Liver (tissue), 8 donors: ENCODE measurements at regions not wholly inside any gene's neighbourhood (a gene's known extent, or its start where the extent isn't known, plus 50 kb on each side); places are given as distances from the start of the nearest gene placed in this dataset.
A peak's percentile ranks its signal among the peaks of the same experiment; 100 is the strongest.

Experiments
- DNase-seq: peaks from one replicate; pipeline ENCODE4 v3.0.0-alpha.2; 2017; ENCODE audit warnings: low spot score
- H3K27ac ChIP-seq, 2 donors: one replicate each; pipeline ENCODE4 v1.7.0; 2013; ENCODE audit warnings: inconsistent platforms in 2 of 2, low read length in 2 of 2, control low read depth in 1 of 2, low read depth in 1 of 2, mild to moderate bottlenecking in 1 of 2
- H3K27me3 ChIP-seq, 4 donors: one replicate each; pipeline versions ENCODE4 v1.6.1 to v1.7.0; 2013; ENCODE audit warnings: low read length in 3 of 4, inconsistent platforms in 1 of 4, mild to moderate bottlenecking in 1 of 4, moderate library complexity in 1 of 4; ENCODE audit not compliant: control insufficient read depth in 4 of 4, insufficient read depth in 4 of 4
- H3K36me3 ChIP-seq, 4 donors: one replicate each; pipeline versions ENCODE4 v1.6.1 to v1.7.0; 2013; ENCODE audit warnings: low read length in 3 of 4, mild to moderate bottlenecking in 3 of 4, low read depth in 1 of 4, moderate library complexity in 1 of 4; ENCODE audit not compliant: control insufficient read depth in 4 of 4, insufficient read depth in 3 of 4
- H3K4me1 ChIP-seq, 4 donors: one replicate each; pipeline versions ENCODE4 v1.6.1 to v1.7.0; 2013; ENCODE audit warnings: low read length in 3 of 4, mild to moderate bottlenecking in 3 of 4, moderate library complexity in 1 of 4; ENCODE audit not compliant: control insufficient read depth in 4 of 4, insufficient read depth in 4 of 4
- H3K4me3 ChIP-seq, 3 donors: one replicate each; pipeline versions ENCODE4 v1.6.1 to v1.7.0; 2013; ENCODE audit warnings: low read length in 3 of 3, control low read depth in 1 of 3, low read depth in 1 of 3, mild to moderate bottlenecking in 1 of 3
- H3K9ac ChIP-seq, 2 donors: one replicate each; pipeline ENCODE4 v1.7.0; 2013; ENCODE audit warnings: low read length in 2 of 2, mild to moderate bottlenecking in 2 of 2, moderate library complexity in 2 of 2, control low read depth in 1 of 2, low read depth in 1 of 2
- H3K9me3 ChIP-seq, 4 donors: one replicate each; pipeline versions ENCODE4 v1.6.1 to v1.7.0; 2013; ENCODE audit warnings: low read length in 3 of 4; ENCODE audit not compliant: control insufficient read depth in 4 of 4
- EGR1 ChIP-seq, 2 donors: IDR thresholded peaks; 2 replicates each; pipeline ENCODE4 v1.6.1; 2016 to 2018; ENCODE audit warnings: antibody characterized with exemption in 2 of 2, low read depth in 2 of 2
- FOXA1 ChIP-seq: IDR thresholded peaks from 2 replicates; pipeline ENCODE4 v1.6.1; 2016; ENCODE audit warnings: antibody characterized with exemption
- FOXA2 ChIP-seq: IDR thresholded peaks from 2 replicates; pipeline ENCODE4 v1.6.1; 2016; ENCODE audit warnings: antibody characterized with exemption
- GABPA ChIP-seq, 2 donors: IDR thresholded peaks in 1 of 2; conservative IDR thresholded peaks in 1 of 2; 2 replicates each; pipeline ENCODE4 v1.6.1; 2016; ENCODE audit warnings: antibody characterized with exemption in 2 of 2, mild to moderate bottlenecking in 1 of 2, moderate library complexity in 1 of 2
- HNF4A ChIP-seq, 2 donors: conservative IDR thresholded peaks; 2 replicates each; pipeline ENCODE4 v1.6.1; 2016; ENCODE audit warnings: antibody characterized with exemption in 2 of 2, mild to moderate bottlenecking in 2 of 2
- HNF4G ChIP-seq: IDR thresholded peaks from 2 replicates; pipeline ENCODE4 v1.6.1; 2016; ENCODE audit warnings: antibody characterized with exemption
- JUND ChIP-seq, 2 donors: IDR thresholded peaks; 2 replicates each; pipeline ENCODE4 v1.6.1; 2016; ENCODE audit warnings: antibody characterized with exemption in 2 of 2
- NR2F2 ChIP-seq: IDR thresholded peaks from 2 replicates; pipeline ENCODE4 v1.6.1; 2016; ENCODE audit warnings: antibody characterized with exemption
- RAD21 ChIP-seq, 2 donors: IDR thresholded peaks; 2 replicates each; pipeline ENCODE4 v1.6.1; 2016; ENCODE audit warnings: antibody characterized with exemption in 2 of 2, mild to moderate bottlenecking in 2 of 2
- RXRA ChIP-seq, 2 donors: IDR thresholded peaks; 2 replicates each; pipeline ENCODE4 v1.6.1; 2017 to 2018; ENCODE audit warnings: antibody characterized with exemption in 2 of 2, mild to moderate bottlenecking in 1 of 2
- SP1 ChIP-seq: IDR thresholded peaks from 2 replicates; pipeline ENCODE4 v1.6.1; 2018; ENCODE audit warnings: antibody characterized with exemption, mild to moderate bottlenecking
- TAF1 ChIP-seq: conservative IDR thresholded peaks from 2 replicates; pipeline ENCODE4 v1.6.1; 2016; ENCODE audit warnings: antibody characterized with exemption, mild to moderate bottlenecking
- YY1 ChIP-seq: IDR thresholded peaks from 2 replicates; pipeline ENCODE4 v1.6.1; 2016; ENCODE audit warnings: antibody characterized with exemption, mild to moderate bottlenecking
- WGBS: extraction: QIAGEN DNeasy Blood & Tissue Kit; methylation state at CpG from one replicate; pipeline ENCODE4 v1.1.7; 2013; 5-methylcytosine and 5-hydroxymethylcytosine counted together
- TF ChIP-seq, protein P1 (sequence below): IDR thresholded peaks from 2 replicates; pipeline ENCODE4 v1.6.1; 2016; ENCODE audit warnings: antibody characterized with exemption, mild to moderate bottlenecking
- TF ChIP-seq, protein P2 (sequence below): fragments of 150-350 bp; IDR thresholded peaks from 2 replicates; pipeline ENCODE4 v1.5.1; 2017; ENCODE audit warnings: improper control_type of control experiment, low read depth, low read length; ENCODE audit not compliant: missing input control
- TF ChIP-seq, protein P3 (sequence below): IDR thresholded peaks from 2 replicates; pipeline ENCODE4 v1.6.1; 2016; ENCODE audit warnings: antibody characterized with exemption
- TF ChIP-seq, protein P4 (sequence below): IDR thresholded peaks from 2 replicates; pipeline ENCODE4 v1.6.1; 2016; ENCODE audit warnings: antibody characterized with exemption
- donor health status: healthy.
- donor health status: healthy.
- donor health status: healthy.
- donor health status: healthy.
- donor health status: healthy.

DNA sequence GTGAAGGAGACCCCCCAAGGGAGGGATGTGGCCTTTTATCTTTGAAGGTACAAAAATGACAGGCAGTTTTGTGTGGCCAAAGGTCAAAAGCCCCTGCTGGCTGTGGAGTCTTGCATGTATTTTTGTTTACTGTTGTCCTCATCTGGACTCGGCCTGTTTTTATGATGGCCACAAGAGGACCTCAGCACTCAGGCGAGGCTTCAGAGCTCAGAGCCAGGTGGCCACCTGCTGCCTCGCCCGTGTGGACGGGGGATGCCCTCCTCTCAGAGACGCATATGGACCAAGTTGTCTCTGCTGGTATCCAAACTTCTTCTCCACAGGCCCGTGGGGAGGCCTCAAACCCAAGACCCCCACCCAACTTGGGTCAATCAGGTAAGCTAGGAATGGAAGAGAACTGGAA lies 118.2 kb downstream of the DACT2 start:
- no peak for DNase-seq
- no peaks in the 10 kb centered on the region for H3K36me3 ChIP-seq
- WGBS = 31% methylated on average over 7 of the region's 7 CpGs
- no peak overlapping the region for H3K4me3 ChIP-seq
- H3K9me3 ChIP-seq = no peaks in the 10 kb centered on the region
- H3K27me3 ChIP-seq = no peaks in the 10 kb centered on the region
- H3K27ac ChIP-seq = peak overlapping the region; percentile 88
- TF ChIP-seq, protein P1, sequence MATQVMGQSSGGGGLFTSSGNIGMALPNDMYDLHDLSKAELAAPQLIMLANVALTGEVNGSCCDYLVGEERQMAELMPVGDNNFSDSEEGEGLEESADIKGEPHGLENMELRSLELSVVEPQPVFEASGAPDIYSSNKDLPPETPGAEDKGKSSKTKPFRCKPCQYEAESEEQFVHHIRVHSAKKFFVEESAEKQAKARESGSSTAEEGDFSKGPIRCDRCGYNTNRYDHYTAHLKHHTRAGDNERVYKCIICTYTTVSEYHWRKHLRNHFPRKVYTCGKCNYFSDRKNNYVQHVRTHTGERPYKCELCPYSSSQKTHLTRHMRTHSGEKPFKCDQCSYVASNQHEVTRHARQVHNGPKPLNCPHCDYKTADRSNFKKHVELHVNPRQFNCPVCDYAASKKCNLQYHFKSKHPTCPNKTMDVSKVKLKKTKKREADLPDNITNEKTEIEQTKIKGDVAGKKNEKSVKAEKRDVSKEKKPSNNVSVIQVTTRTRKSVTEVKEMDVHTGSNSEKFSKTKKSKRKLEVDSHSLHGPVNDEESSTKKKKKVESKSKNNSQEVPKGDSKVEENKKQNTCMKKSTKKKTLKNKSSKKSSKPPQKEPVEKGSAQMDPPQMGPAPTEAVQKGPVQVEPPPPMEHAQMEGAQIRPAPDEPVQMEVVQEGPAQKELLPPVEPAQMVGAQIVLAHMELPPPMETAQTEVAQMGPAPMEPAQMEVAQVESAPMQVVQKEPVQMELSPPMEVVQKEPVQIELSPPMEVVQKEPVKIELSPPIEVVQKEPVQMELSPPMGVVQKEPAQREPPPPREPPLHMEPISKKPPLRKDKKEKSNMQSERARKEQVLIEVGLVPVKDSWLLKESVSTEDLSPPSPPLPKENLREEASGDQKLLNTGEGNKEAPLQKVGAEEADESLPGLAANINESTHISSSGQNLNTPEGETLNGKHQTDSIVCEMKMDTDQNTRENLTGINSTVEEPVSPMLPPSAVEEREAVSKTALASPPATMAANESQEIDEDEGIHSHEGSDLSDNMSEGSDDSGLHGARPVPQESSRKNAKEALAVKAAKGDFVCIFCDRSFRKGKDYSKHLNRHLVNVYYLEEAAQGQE = no peak
- TF ChIP-seq RAD21 (IDR thresholded peaks at IDR 0.05) (peak; percentile 88 to 91), EGR1 (IDR thresholded peaks at IDR 0.05; ENCODE audit: low read depth in 2 of 2) (no peak), RXRA (IDR thresholded peaks at IDR 0.05) (peak in 1 of 2 donors; percentile 65)
- TF ChIP-seq, protein P2, sequence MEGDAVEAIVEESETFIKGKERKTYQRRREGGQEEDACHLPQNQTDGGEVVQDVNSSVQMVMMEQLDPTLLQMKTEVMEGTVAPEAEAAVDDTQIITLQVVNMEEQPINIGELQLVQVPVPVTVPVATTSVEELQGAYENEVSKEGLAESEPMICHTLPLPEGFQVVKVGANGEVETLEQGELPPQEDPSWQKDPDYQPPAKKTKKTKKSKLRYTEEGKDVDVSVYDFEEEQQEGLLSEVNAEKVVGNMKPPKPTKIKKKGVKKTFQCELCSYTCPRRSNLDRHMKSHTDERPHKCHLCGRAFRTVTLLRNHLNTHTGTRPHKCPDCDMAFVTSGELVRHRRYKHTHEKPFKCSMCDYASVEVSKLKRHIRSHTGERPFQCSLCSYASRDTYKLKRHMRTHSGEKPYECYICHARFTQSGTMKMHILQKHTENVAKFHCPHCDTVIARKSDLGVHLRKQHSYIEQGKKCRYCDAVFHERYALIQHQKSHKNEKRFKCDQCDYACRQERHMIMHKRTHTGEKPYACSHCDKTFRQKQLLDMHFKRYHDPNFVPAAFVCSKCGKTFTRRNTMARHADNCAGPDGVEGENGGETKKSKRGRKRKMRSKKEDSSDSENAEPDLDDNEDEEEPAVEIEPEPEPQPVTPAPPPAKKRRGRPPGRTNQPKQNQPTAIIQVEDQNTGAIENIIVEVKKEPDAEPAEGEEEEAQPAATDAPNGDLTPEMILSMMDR = peak; percentile 61
- H3K9ac ChIP-seq = peak overlapping the region in 1 of 2 donors; percentile 70
- H3K4me1 ChIP-seq = peaks cover 3 to 35% (median 20%) of the 10 kb centered on the region in 4 donors

DNA sequence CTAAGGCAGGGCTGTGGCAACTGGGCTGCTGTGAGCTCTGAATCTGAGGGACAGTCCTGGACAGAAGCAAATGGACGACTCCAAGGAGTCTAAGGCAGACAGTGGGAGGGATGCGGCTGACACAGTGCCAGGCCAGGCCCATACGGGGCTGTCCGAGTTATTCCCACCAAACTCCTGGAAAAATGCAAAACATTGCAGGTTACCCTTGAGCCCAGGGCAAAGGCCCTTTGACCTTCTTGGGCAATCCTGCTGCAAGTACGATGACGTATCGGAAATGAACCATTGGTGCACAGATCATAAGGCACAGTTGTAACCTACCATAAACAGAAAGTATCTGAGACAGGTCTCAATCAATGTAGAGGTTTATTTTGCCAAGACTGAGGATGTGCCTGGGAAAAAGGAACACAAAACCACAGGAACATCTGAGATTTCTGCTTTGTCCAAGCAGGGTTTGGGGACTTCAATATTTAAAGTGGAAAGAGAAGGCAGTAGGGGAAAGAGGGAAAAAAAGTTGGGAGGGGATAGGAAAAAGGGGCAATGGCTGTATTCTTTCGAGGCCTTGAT lies 118.9 kb downstream of the DACT2 start:
- H3K27ac ChIP-seq = peak overlapping the region; percentile 88
- no peak overlapping the region for H3K4me3 ChIP-seq
- no peaks in the 10 kb centered on the region for H3K36me3 ChIP-seq
- WGBS = 46% methylated on average over 8 of the region's 8 CpGs
- H3K9ac ChIP-seq = peak overlapping the region in 1 of 2 donors; percentile 70
- H3K9me3 ChIP-seq = no peaks in the 10 kb centered on the region
- no peaks in the 10 kb centered on the region for H3K27me3 ChIP-seq
- DNase-seq = peak; percentile 42
- peaks cover 5 to 40% (median 23%) of the 10 kb centered on the region in 4 donors for H3K4me1 ChIP-seq
- TF ChIP-seq TAF1 (no peak), SP1 (peak; percentile 97), YY1 (peak; percentile 75), HNF4G (peak; percentile 98), HNF4A (conservative IDR thresholded peaks at IDR 0.05) (peak; percentile 99 to 100), GABPA (IDR thresholded peaks at IDR 0.05 in 1 of 2, conservative IDR thresholded peaks at IDR 0.05 in 1 of 2) (peak in 1 of 2 donors; percentile 48), NR2F2 (peak; percentile 75), RAD21 (IDR thresholded peaks at IDR 0.05) (peak in 1 of 2 donors; percentile 67), FOXA2 (peak; percentile 83), RXRA (IDR thresholded peaks at IDR 0.05) (peak; percentile 97 to 99), EGR1 (IDR thresholded peaks at IDR 0.05; ENCODE audit: low read depth in 2 of 2) (peak; percentile 37 to 88), JUND (IDR thresholded peaks at IDR 0.05) (peak; percentile 85 to 96), FOXA1 (peak; percentile 79)
- TF ChIP-seq, protein P1 = peak; percentile 86
- TF ChIP-seq, protein P3, sequence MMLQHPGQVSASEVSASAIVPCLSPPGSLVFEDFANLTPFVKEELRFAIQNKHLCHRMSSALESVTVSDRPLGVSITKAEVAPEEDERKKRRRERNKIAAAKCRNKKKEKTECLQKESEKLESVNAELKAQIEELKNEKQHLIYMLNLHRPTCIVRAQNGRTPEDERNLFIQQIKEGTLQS = peak; percentile 77
- TF ChIP-seq, protein P2 = no peak
- TF ChIP-seq, protein P4, sequence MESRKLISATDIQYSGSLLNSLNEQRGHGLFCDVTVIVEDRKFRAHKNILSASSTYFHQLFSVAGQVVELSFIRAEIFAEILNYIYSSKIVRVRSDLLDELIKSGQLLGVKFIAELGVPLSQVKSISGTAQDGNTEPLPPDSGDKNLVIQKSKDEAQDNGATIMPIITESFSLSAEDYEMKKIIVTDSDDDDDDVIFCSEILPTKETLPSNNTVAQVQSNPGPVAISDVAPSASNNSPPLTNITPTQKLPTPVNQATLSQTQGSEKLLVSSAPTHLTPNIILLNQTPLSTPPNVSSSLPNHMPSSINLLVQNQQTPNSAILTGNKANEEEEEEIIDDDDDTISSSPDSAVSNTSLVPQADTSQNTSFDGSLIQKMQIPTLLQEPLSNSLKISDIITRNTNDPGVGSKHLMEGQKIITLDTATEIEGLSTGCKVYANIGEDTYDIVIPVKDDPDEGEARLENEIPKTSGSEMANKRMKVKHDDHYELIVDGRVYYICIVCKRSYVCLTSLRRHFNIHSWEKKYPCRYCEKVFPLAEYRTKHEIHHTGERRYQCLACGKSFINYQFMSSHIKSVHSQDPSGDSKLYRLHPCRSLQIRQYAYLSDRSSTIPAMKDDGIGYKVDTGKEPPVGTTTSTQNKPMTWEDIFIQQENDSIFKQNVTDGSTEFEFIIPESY = peak; percentile 91
